ENCODE measurements at regions not wholly inside any gene's neighbourhood (a gene's known extent, or its start where the extent isn't known, plus 50 kb on each side); places are given as distances from the start of the nearest gene placed in this dataset.
A peak's percentile ranks its signal among the peaks of the same experiment; 100 is the strongest.
"Not testable (repeated sequence)": the region's sequence is repeated elsewhere in the genome, so short reads cannot be mapped to it uniquely, and the experiment has no call there.

- no peak for DNase-seq
Observed at GRCh38 chr2:368386-368785, 80.5 kb upstream of the ALKAL2 start.

GRCh38 chr2:367246-367645 is 79.4 kb upstream of the ALKAL2 start:
- no peak for DNase-seq

- no peak for DNase-seq
Observed at GRCh38 chr2:366706-367105, 78.8 kb upstream of the ALKAL2 start.

GRCh38 chr2:365367-366275 is 77.7 kb upstream of the ALKAL2 start:
- no peak for DNase-seq

- no peak for DNase-seq
Observed at GRCh38 chr2:363824-364470, 76.1 kb upstream of the ALKAL2 start.

GRCh38 chr2:362924-363323 is 75.0 kb upstream of the ALKAL2 start:
- no peak for DNase-seq

GRCh38 chr2:360124-360523 is 72.2 kb upstream of the ALKAL2 start:
- no peak for DNase-seq

GRCh38 chr2:359047-359446 is 71.2 kb upstream of the ALKAL2 start:
- no peak for DNase-seq

- no peak for DNase-seq
Observed at GRCh38 chr2:357811-358210, 69.9 kb upstream of the ALKAL2 start.

GRCh38 chr2:356304-356703 is 68.4 kb upstream of the ALKAL2 start:
- DNase-seq, result not testable (repeated sequence)

GRCh38 chr2:355773-356172 is 67.9 kb upstream of the ALKAL2 start:
- DNase-seq, result no peak

- DNase-seq, result no peak
Observed at GRCh38 chr2:352696-353095, 64.8 kb upstream of the ALKAL2 start.

GRCh38 chr2:349390-349789 is 61.5 kb upstream of the ALKAL2 start:
- DNase-seq, result no peak

- DNase-seq, result no peak
Observed at GRCh38 chr2:348361-348916, 60.5 kb upstream of the ALKAL2 start.

GRCh38 chr2:344811-345210 is 56.9 kb upstream of the ALKAL2 start:
- no peak for DNase-seq

- DNase-seq, result no peak
Observed at GRCh38 chr2:343355-343754, 55.5 kb upstream of the ALKAL2 start.

- no peak for DNase-seq
Observed at GRCh38 chr2:341912-342311, 54.0 kb upstream of the ALKAL2 start.

GRCh38 chr2:341017-341542 is 53.2 kb upstream of the ALKAL2 start:
- peak; percentile 56 for DNase-seq

Data from NCI-H1105 treated with DMSO at 0.1 percent for 48 hours (cell line).